ENCODE measurements at regions not wholly inside any gene's neighbourhood (a gene's known extent, or its start where the extent isn't known, plus 50 kb on each side); places are given as distances from the start of the nearest gene placed in this dataset.
"Not testable (repeated sequence)": the region's sequence is repeated elsewhere in the genome, so short reads cannot be mapped to it uniquely, and the experiment has no call there.

- TF ChIP-seq POLR2AphosphoS5 (IDR thresholded peaks at IDR 0.05): not testable (repeated sequence)
- TF ChIP-seq, protein P1, sequence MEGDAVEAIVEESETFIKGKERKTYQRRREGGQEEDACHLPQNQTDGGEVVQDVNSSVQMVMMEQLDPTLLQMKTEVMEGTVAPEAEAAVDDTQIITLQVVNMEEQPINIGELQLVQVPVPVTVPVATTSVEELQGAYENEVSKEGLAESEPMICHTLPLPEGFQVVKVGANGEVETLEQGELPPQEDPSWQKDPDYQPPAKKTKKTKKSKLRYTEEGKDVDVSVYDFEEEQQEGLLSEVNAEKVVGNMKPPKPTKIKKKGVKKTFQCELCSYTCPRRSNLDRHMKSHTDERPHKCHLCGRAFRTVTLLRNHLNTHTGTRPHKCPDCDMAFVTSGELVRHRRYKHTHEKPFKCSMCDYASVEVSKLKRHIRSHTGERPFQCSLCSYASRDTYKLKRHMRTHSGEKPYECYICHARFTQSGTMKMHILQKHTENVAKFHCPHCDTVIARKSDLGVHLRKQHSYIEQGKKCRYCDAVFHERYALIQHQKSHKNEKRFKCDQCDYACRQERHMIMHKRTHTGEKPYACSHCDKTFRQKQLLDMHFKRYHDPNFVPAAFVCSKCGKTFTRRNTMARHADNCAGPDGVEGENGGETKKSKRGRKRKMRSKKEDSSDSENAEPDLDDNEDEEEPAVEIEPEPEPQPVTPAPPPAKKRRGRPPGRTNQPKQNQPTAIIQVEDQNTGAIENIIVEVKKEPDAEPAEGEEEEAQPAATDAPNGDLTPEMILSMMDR (IDR thresholded peaks at IDR 0.05 in 8 of 11, conservative IDR thresholded peaks at IDR 0.05 in 3 of 11): not testable (repeated sequence)
Observed at GRCh38 chr12:25803029-25803664, 155.3 kb upstream of the RASSF8 start.

Measured in spleen (tissue), 7 donors.